SU-DHL-6 (cell line): ENCODE measurements at regions not wholly inside any gene's neighbourhood (a gene's known extent, or its start where the extent isn't known, plus 50 kb on each side); places are given as distances from the start of the nearest gene placed in this dataset.

Experiments used
- H2AFZ ChIP-seq: fragments of 200-600 bp; sonication (generic); 2 replicates; pipeline ENCODE4 v1.6.1; 2014; ENCODE audit warnings: low read depth, mild to moderate bottlenecking, moderate library complexity, mixed read lengths, antibody characterized with exemption, low read length; ENCODE audit not compliant: severe bottlenecking
- H3F3A ChIP-seq: fragments of 200-600 bp; shearing (Covaris generic); 2 replicates; pipeline ENCODE4 v1.6.0; 2016; ENCODE audit warnings: antibody characterized with exemption, mild to moderate bottlenecking; ENCODE audit not compliant: insufficient read depth
- H3K27ac ChIP-seq: fragments of 200-600 bp; sonication (generic); 2 replicates; pipeline ENCODE4 v1.5.1; 2016; ENCODE audit warnings: low read depth, mild to moderate bottlenecking, low read length, moderate library complexity, mixed read lengths
- H3K27me3 ChIP-seq: fragments of 200-600 bp; sonication (generic), shearing (Covaris generic); 2 replicates; pipeline ENCODE4 v1.6.0; 2014; ENCODE audit warnings: mild to moderate bottlenecking, low read length
- H3K36me3 ChIP-seq: fragments of 200-600 bp; sonication (generic); 2 replicates; pipeline ENCODE4 v1.6.1; 2014; ENCODE audit warnings: mild to moderate bottlenecking, low read length, mixed read lengths
- H3K4me2 ChIP-seq: fragments of 300-600, 200-600 bp; shearing (Covaris generic), sonication (generic); 2 replicates; pipeline ENCODE4 v1.6.0; 2014; ENCODE audit warnings: low read length, low read depth, mild to moderate bottlenecking; ENCODE audit not compliant: poor library complexity, severe bottlenecking
- H3K4me3 ChIP-seq: fragments of 200-600 bp; sonication (generic); 2 replicates; pipeline ENCODE4 v1.5.1; 2014; ENCODE audit warnings: antibody characterized with exemption, low read length, mild to moderate bottlenecking, mixed read lengths; ENCODE audit not compliant: insufficient read depth, poor library complexity, severe bottlenecking
- H3K79me2 ChIP-seq: fragments of 200-600 bp; sonication (generic); 2 replicates; pipeline ENCODE4 v1.6.1; 2014; ENCODE audit warnings: mild to moderate bottlenecking, low read length, moderate library complexity; ENCODE audit not compliant: insufficient read depth
- H3K9ac ChIP-seq: fragments of 200-600 bp; sonication (generic); 2 replicates; pipeline ENCODE4 v1.7.0; 2014; ENCODE audit warnings: mild to moderate bottlenecking, low read length
- H3K9me2 ChIP-seq: fragments of 200-600 bp; sonication (generic); replicated peaks from 2 replicates; pipeline ENCODE4 v1.6.1; 2014; ENCODE audit warnings: low read length; ENCODE audit not compliant: insufficient read depth
- H3K9me3 ChIP-seq: fragments of 200-600 bp; sonication (generic); 2 replicates; pipeline ENCODE4 v1.6.1; 2014; ENCODE audit warnings: low read length, mixed read lengths; ENCODE audit not compliant: insufficient read depth
- H4K20me1 ChIP-seq: fragments of 200-600 bp; sonication (generic); 2 replicates; pipeline ENCODE4 v1.6.1; 2014; ENCODE audit warnings: low read depth, mild to moderate bottlenecking, antibody characterized with exemption, low read length, moderate library complexity, mixed read lengths
- EZH2phosphoT487 ChIP-seq: fragments of 200-600 bp; sonication (generic), shearing (Covaris generic); conservative IDR thresholded peaks from 2 replicates; pipeline ENCODE4 v1.6.1; 2018; ENCODE audit warnings: mild to moderate bottlenecking, antibody characterized with exemption, low read length, moderate library complexity, mixed read lengths
- TF ChIP-seq, protein P1 (sequence below): fragments of 200-600 bp; sonication (generic); IDR thresholded peaks from one replicate; pipeline ENCODE4 v1.5.1; 2017; ENCODE audit warnings: antibody characterized with exemption, mild to moderate bottlenecking, low read length, moderate library complexity; ENCODE audit not compliant: insufficient read depth, poor library complexity, severe bottlenecking

DNA sequence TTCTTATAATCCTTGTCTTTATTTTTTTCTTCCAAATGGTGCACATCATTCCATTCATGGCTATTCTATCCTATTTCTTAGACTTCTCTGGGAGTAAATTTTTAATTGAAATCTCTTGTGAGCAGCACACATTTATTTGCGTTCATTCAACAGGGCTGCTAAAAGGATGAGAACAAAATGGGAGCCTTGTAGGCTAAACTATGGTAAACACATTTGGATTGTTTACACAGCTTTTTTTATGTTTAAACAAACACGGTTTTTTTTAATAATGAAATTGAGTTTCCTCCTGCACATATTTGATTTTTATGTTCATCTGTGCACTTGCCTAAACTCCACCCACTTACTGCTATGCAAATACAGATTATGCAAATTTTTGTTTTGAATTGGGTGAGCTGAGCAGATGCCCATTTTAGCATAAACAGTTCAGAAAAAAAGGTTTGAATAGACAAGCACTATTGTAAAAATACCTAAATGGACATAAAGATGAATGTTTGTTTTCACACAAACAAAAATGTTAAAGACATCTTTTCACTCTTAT is 92.0 kb downstream of the OLIG3 start:
- no peaks in the 10 kb centered on the region for H3K36me3 ChIP-seq
- no peaks in the 10 kb centered on the region for H3K9me3 ChIP-seq
- no peaks in the 10 kb centered on the region for H3K27me3 ChIP-seq
- no peak overlapping the region for H3K27ac ChIP-seq
- no peak overlapping the region for H3K4me2 ChIP-seq
- H3K4me3 ChIP-seq, result no peak overlapping the region
- TF ChIP-seq, protein P1, sequence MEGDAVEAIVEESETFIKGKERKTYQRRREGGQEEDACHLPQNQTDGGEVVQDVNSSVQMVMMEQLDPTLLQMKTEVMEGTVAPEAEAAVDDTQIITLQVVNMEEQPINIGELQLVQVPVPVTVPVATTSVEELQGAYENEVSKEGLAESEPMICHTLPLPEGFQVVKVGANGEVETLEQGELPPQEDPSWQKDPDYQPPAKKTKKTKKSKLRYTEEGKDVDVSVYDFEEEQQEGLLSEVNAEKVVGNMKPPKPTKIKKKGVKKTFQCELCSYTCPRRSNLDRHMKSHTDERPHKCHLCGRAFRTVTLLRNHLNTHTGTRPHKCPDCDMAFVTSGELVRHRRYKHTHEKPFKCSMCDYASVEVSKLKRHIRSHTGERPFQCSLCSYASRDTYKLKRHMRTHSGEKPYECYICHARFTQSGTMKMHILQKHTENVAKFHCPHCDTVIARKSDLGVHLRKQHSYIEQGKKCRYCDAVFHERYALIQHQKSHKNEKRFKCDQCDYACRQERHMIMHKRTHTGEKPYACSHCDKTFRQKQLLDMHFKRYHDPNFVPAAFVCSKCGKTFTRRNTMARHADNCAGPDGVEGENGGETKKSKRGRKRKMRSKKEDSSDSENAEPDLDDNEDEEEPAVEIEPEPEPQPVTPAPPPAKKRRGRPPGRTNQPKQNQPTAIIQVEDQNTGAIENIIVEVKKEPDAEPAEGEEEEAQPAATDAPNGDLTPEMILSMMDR, result no peak
- TF ChIP-seq EZH2phosphoT487, result no peak
- no peaks in the 10 kb centered on the region for H3F3A ChIP-seq
- H3K9ac ChIP-seq, result no peak overlapping the region
- no peak overlapping the region for H2AFZ ChIP-seq
- H3K9me2 ChIP-seq, result no peaks in the 10 kb centered on the region
- no peaks in the 10 kb centered on the region for H4K20me1 ChIP-seq
- H3K79me2 ChIP-seq, result no peaks in the 10 kb centered on the region

DNA sequence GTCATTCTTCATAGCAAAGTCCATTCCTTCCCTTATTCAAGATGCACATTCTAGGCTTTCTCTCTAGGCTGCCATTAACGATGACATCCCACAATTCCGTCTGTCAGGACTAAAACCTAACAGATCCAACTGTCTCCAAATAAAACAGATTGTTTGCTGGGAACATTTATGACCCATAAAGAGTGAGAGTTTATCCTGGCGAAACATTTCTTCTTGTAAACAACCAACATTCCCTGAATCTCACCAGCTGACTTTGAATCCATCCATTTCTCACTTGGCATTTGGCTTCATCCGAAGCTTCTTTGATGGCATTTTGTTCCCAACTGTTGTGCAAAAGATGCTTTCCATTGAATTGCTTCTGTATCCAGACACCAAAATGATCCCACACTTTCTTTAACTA is 93.1 kb downstream of the OLIG3 start:
- Histone ChIP-seq H3K36me3 (no peaks in the 10 kb centered on the region), H3K27ac (no peak overlapping the region), H2AFZ (no peak overlapping the region), H3K9ac (no peak overlapping the region), H3F3A (no peaks in the 10 kb centered on the region), H3K9me2 (no peaks in the 10 kb centered on the region), H3K79me2 (no peaks in the 10 kb centered on the region), H3K4me3 (no peak overlapping the region), H3K4me2 (no peak overlapping the region), H4K20me1 (no peaks in the 10 kb centered on the region), H3K9me3 (no peaks in the 10 kb centered on the region), H3K27me3 (no peaks in the 10 kb centered on the region)
- TF ChIP-seq, protein P1, result no peak
- no peak for TF ChIP-seq EZH2phosphoT487

DNA sequence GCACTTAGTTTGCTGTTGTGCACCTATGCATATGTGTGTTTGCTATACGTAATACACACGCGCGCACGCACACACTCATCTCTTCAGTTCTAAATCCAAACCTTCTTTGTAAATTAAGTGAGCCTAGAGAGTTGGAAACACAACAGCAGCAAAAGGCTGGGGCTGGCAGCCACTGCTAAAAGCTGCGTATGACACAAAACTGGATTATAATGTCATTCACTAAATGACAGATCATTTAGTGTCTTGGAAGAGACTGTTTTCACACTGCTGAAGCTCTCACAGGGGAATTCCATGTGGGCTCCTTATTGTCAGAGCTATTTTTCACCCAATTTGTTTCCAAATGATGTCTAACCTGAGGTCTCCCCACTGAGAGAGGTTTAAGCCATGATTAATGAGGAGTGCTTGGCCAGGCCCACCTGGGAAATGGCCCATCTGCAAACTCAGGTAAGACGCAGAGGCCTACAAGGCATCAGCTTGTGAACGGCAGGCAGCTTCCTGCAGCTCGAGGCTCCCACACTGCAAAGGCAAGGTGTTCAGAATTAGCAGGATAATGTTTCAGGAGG is 94.2 kb downstream of the OLIG3 start:
- no peaks in the 10 kb centered on the region for H3K27me3 ChIP-seq
- no peaks in the 10 kb centered on the region for H3F3A ChIP-seq
- H3K9ac ChIP-seq, result no peak overlapping the region
- no peaks in the 10 kb centered on the region for H3K36me3 ChIP-seq
- no peaks in the 10 kb centered on the region for H3K9me2 ChIP-seq
- no peaks in the 10 kb centered on the region for H3K9me3 ChIP-seq
- no peaks in the 10 kb centered on the region for H4K20me1 ChIP-seq
- H3K27ac ChIP-seq, result no peak overlapping the region
- TF ChIP-seq, protein P1, result no peak
- no peak for TF ChIP-seq EZH2phosphoT487
- no peak overlapping the region for H3K4me2 ChIP-seq
- H2AFZ ChIP-seq, result no peak overlapping the region
- H3K4me3 ChIP-seq, result no peak overlapping the region
- H3K79me2 ChIP-seq, result no peaks in the 10 kb centered on the region
